K562 (cell line): ENCODE measurements at regions not wholly inside any gene's neighbourhood (a gene's known extent, or its start where the extent isn't known, plus 50 kb on each side); places are given as distances from the start of the nearest gene placed in this dataset.

Experiments
- HLTF ChIP-seq: fragments of 450-650 bp; IDR thresholded peaks from 2 replicates; pipeline ENCODE4 v1.6.1; 2016
- JUNB ChIP-seq: fragments of 450-650 bp; formaldehyde crosslinking; conservative IDR thresholded peaks from 2 replicates; pipeline ENCODE4 v1.4.0; 2020; ENCODE audit warnings: mild to moderate bottlenecking
- MAFK ChIP-seq: IDR thresholded peaks from 2 replicates; pipeline ENCODE4 v1.6.1; 2011; ENCODE audit warnings: low read length, improper control_type of control experiment
- MYBL2 ChIP-seq, 2 experiments: fragments of 450-650 bp in 1 of 2; sonication (generic) in 1 of 2; formaldehyde crosslinking in 1 of 2; IDR thresholded peaks; 2 replicates each; pipeline versions ENCODE4 v1.6.1 to v1.8.1; 2017 to 2022; ENCODE audit warnings: borderline replicate concordance in 1 of 2, inconsistent platforms in 1 of 2, low read depth in 1 of 2, mild to moderate bottlenecking in 1 of 2, missing genetic modification reagents in 1 of 2, moderate library complexity in 1 of 2
- NBN ChIP-seq: fragments of 450-650 bp; IDR thresholded peaks from 2 replicates; pipeline ENCODE4 v1.6.1; 2016; ENCODE audit warnings: low read depth, mild to moderate bottlenecking
- POLR2AphosphoS5 ChIP-seq: IDR thresholded peaks from 2 replicates; pipeline ENCODE4 v1.6.1; 2011; ENCODE audit warnings: mild to moderate bottlenecking, low read depth, low read length, moderate library complexity; ENCODE audit not compliant: control insufficient read depth, insufficient read depth
- POLR2G ChIP-seq: fragments of 200-400 bp; formaldehyde crosslinking; IDR thresholded peaks from 2 replicates; pipeline ENCODE4 v1.6.1; 2017; ENCODE audit warnings: low read depth, mild to moderate bottlenecking, antibody characterized with exemption, low read length, moderate library complexity
- SAFB2 ChIP-seq: fragments of 200-400 bp; formaldehyde crosslinking; IDR thresholded peaks from 2 replicates; pipeline ENCODE4 v1.6.1; 2018; ENCODE audit warnings: borderline replicate concordance, low read length, low read depth, moderate library complexity; ENCODE audit not compliant: severe bottlenecking
- SMARCC2 ChIP-seq: fragments of 450-650 bp; IDR thresholded peaks from 2 replicates; pipeline ENCODE4 v1.6.1; 2017; ENCODE audit warnings: antibody characterized with exemption, moderate library complexity, mild to moderate bottlenecking, low read depth
- TGIF2 ChIP-seq: sonication (generic); formaldehyde crosslinking; IDR thresholded peaks from 2 replicates; pipeline ENCODE4 v1.8.1; 2022; ENCODE audit warnings: mild to moderate bottlenecking, missing genetic modification reagents, moderate library complexity
- ZBTB1 ChIP-seq: sonication (generic); formaldehyde crosslinking; IDR thresholded peaks from 2 replicates; pipeline ENCODE4 v1.8.1; 2023; ENCODE audit warnings: missing genetic modification reagents, low read depth, mild to moderate bottlenecking, borderline replicate concordance
- ZNF253 ChIP-seq: fragments of 250-450 bp; sonication (Bioruptor Pico); conservative IDR thresholded peaks from 2 replicates; pipeline ENCODE4 v1.6.1; 2021; ENCODE audit warnings: mild to moderate bottlenecking
- TF ChIP-seq, protein P1 (sequence below), 3 experiments: IDR thresholded peaks in 2 of 3; conservative IDR thresholded peaks in 1 of 3; 2 replicates each; pipeline ENCODE4 v1.5.1; 2011 to 2012; ENCODE audit warnings: low read length in 3 of 3, mild to moderate bottlenecking in 3 of 3, control low read depth in 2 of 3, improper control_type of control experiment in 1 of 3, inconsistent platforms in 1 of 3, low read depth in 1 of 3, mixed read lengths in 1 of 3, moderate library complexity in 1 of 3; ENCODE audit not compliant: insufficient read depth in 2 of 3

DNA sequence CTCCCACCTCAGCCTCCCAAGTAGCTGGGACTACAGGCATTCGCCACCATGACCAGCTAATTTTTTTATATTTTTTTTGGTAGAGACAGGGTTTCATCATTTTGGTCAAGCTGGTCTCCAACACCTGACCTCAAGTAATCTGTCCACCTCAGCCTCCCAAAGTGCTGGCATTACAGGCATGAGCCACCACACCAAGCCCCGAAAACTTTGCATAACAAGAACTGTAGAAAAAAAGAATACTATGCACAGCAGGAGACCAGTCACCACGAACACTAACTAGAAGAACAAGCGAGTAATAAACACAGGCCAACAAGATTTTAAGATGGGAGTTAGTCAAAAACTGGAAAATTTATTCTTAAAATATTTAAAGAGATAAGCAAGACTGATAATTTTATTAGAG lies 447.0 kb downstream of the ETV1 start:
- no peak for TF ChIP-seq ZNF253 (CRISPR knock-in tag)
- TF ChIP-seq MYBL2 (IDR thresholded peaks at IDR 0.05; ENCODE audit: low read depth) = no peak
- TF ChIP-seq MYBL2 (CRISPR knock-in tag; IDR thresholded peaks at IDR 0.05; ENCODE audit: borderline replicate concordance) = no peak
- no peak for TF ChIP-seq JUNB (CRISPR knock-in tag)
- no peak for TF ChIP-seq SMARCC2
- no peak for TF ChIP-seq TGIF2 (CRISPR knock-in tag)
- no peak for TF ChIP-seq NBN
- TF ChIP-seq, protein P1, sequence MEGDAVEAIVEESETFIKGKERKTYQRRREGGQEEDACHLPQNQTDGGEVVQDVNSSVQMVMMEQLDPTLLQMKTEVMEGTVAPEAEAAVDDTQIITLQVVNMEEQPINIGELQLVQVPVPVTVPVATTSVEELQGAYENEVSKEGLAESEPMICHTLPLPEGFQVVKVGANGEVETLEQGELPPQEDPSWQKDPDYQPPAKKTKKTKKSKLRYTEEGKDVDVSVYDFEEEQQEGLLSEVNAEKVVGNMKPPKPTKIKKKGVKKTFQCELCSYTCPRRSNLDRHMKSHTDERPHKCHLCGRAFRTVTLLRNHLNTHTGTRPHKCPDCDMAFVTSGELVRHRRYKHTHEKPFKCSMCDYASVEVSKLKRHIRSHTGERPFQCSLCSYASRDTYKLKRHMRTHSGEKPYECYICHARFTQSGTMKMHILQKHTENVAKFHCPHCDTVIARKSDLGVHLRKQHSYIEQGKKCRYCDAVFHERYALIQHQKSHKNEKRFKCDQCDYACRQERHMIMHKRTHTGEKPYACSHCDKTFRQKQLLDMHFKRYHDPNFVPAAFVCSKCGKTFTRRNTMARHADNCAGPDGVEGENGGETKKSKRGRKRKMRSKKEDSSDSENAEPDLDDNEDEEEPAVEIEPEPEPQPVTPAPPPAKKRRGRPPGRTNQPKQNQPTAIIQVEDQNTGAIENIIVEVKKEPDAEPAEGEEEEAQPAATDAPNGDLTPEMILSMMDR (IDR thresholded peaks at IDR 0.05 in 2 of 3, conservative IDR thresholded peaks at IDR 0.05 in 1 of 3; ENCODE audit: insufficient read depth in 2 of 3, low read depth in 1 of 3, low read length in 3 of 3) = no peak
- no peak for TF ChIP-seq MAFK
- no peak for TF ChIP-seq POLR2G
- no peak for TF ChIP-seq POLR2AphosphoS5
- TF ChIP-seq ZBTB1 (CRISPR knock-in tag) = no peak
- TF ChIP-seq SAFB2 = no peak
- TF ChIP-seq HLTF = no peak
